SKM-1 (cell line): ENCODE measurements at regions not wholly inside any gene's neighbourhood (a gene's known extent, or its start where the extent isn't known, plus 50 kb on each side); places are given as distances from the start of the nearest gene placed in this dataset.
"Not testable (repeated sequence)": the region's sequence is repeated elsewhere in the genome, so short reads cannot be mapped to it uniquely, and the experiment has no call there.

Experiments used
- DNase-seq: peaks from one replicate; lab custom pipeline; 2025; ENCODE audit not compliant: unreplicated experiment; lab: John Stamatoyannopoulos, UW

GRCh38 chr2:8489751-8490150 is 192.1 kb upstream of the ID2 start:
- no peak for DNase-seq

GRCh38 chr2:8490166-8490721 is 191.6 kb upstream of the ID2 start:
- DNase-seq: no peak

GRCh38 chr2:8491296-8492027 is 190.4 kb upstream of the ID2 start:
- DNase-seq: no peak

- no peak for DNase-seq
These were observed 187.7 kb upstream of the ID2 start for GRCh38 chr2:8494151-8494550.

GRCh38 chr2:8494589-8494988 is 187.3 kb upstream of the ID2 start:
- DNase-seq: no peak

GRCh38 chr2:8495189-8495989 is 186.5 kb upstream of the ID2 start:
- DNase-seq: no peak

- DNase-seq: no peak
These were observed 185.8 kb upstream of the ID2 start for GRCh38 chr2:8496079-8496478.

GRCh38 chr2:8496617-8497016 is 185.2 kb upstream of the ID2 start:
- no peak for DNase-seq

- DNase-seq: no peak
These were observed 182.9 kb upstream of the ID2 start for GRCh38 chr2:8498994-8499393.

- DNase-seq: no peak
These were observed 181.5 kb upstream of the ID2 start for GRCh38 chr2:8500124-8501054.

- peak; percentile 49 for DNase-seq
These were observed 180.7 kb upstream of the ID2 start for GRCh38 chr2:8501061-8501720.

- DNase-seq: no peak
These were observed 179.5 kb upstream of the ID2 start for GRCh38 chr2:8502316-8502715.

GRCh38 chr2:8505311-8505920 is 176.4 kb upstream of the ID2 start:
- no peak for DNase-seq

GRCh38 chr2:8506746-8507145 is 175.1 kb upstream of the ID2 start:
- no peak for DNase-seq

- DNase-seq: no peak
These were observed 173.1 kb upstream of the ID2 start for GRCh38 chr2:8508766-8509165.

- no peak for DNase-seq
These were observed 172.2 kb upstream of the ID2 start for GRCh38 chr2:8509621-8510020.

- not testable (repeated sequence) for DNase-seq
These were observed 171.8 kb upstream of the ID2 start for GRCh38 chr2:8510055-8510454.

GRCh38 chr2:8510519-8510918 is 171.3 kb upstream of the ID2 start:
- DNase-seq: no peak

GRCh38 chr2:8511868-8512612 is 169.8 kb upstream of the ID2 start:
- no peak for DNase-seq
